ENCODE measurements at regions not wholly inside any gene's neighbourhood (a gene's known extent, or its start where the extent isn't known, plus 50 kb on each side); places are given as distances from the start of the nearest gene placed in this dataset.

GRCh38 chr3:197431346-197431910 is 124.3 kb downstream of the BDH1 start:
- TF ChIP-seq ATF2 (IDR thresholded peaks at IDR 0.05; ENCODE audit: low read length) (no peak), ATF3 (IDR thresholded peaks at IDR 0.05; ENCODE audit: insufficient read depth, low read depth, low read length) (no peak), SIN3A (conservative IDR thresholded peaks at IDR 0.05 in 1 of 2, IDR thresholded peaks at IDR 0.05 in 1 of 2; ENCODE audit: low read depth in 1 of 2, low read length in 2 of 2) (no peak)

All from H1 (cell line).